ENCODE measurements at regions not wholly inside any gene's neighbourhood (a gene's known extent, or its start where the extent isn't known, plus 50 kb on each side); places are given as distances from the start of the nearest gene placed in this dataset.

DNA sequence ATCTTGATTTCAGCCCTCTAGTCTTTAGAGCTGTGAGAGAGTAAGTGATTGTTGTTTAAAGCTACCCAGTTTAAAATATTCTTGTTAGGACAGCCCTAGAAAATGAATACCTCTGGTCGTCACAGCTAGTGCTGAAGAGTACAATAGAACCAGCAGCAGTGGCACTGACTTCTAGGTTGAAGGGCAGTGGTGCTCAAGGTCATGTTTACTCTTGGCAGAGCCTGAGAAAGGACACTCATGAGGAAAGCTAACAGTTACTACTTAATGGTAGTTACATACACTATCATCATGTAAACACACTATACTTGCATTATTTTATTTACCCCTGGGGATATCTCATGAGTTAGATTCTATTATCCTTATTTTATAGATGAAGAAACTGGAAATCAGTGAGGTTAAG is 323.0 kb downstream of the SH2D4B start:
- no peak for DNase-seq (ENCODE audit: low read depth)

DNA sequence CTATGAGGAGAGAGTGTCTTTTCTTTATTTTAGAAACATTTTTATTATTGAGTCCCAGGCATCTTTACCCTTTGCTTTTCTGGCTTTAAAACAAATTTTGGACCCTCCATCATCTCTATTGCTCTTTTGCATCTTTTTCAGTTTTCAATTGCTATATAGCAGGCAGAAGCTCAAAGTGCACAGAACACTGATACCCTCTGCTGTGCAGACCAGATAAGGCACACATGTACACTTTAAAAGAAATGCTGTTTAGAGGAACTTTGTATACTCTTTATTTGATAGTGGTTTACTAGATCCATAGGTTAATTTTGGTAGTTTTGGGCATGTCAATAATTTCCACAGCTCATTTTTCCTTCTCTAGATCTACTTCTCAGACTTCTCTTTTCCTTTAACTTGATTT is 324.2 kb downstream of the SH2D4B start:
- no peak for DNase-seq (ENCODE audit: low read depth)

DNA sequence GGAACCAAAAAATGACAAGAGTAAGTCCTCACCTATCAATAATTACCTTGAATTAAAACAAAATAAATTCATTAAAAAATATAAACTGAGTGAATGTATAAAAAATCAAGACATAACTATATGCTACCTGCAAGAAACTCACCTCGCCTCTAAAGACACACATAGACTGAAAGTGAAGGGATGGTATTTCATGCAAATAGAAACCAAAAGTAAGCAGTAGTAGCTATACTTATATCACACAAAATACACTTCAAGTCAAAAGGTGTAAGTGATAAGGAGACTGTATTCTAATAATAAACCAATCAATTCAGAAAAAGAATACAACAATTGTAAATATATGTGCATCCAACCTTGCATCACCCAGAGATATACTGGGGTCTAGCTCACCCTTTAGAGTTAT is 332.6 kb downstream of the SH2D4B start:
- no peak for DNase-seq (ENCODE audit: low read depth)

DNA sequence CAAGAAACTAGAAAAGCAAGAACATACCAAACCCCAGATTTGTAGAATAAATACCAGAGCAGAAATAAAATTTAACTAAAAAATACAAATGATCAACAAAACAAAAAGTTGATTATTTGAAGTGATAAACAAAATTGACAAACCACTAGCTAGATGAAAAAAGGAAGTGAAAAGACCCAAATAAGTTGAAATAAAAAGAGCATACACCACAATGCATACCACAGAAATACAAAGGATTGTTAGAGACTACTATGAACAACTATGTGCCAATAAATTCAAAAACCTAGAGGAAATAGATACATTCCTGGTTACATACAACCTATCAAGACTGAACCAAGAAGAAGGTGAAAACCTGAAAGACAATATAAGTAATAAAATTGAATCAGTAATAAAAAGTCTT is 333.4 kb downstream of the SH2D4B start:
- no peak for DNase-seq (ENCODE audit: low read depth)

DNA sequence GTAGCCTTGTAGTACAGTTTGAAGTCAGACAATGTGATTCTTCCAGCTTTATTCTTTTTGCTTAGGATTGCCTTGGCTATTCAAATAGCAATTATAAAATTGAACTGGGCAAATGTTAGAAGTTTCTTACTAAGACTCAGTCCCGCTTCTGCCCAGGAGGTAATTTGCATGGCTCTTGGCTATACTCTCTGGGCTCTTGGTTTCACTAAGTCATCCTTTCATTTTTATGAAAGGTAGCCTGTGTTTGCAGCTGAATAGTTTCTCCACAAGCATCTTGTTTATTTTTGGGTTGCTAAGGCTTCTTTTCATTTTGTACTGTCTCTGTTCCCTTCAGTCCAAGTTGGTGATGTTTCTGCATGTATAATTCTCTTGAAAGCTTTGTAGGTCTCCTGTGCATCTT is 340.6 kb downstream of the SH2D4B start:
- DNase-seq (ENCODE audit: low read depth) = no peak

DNA sequence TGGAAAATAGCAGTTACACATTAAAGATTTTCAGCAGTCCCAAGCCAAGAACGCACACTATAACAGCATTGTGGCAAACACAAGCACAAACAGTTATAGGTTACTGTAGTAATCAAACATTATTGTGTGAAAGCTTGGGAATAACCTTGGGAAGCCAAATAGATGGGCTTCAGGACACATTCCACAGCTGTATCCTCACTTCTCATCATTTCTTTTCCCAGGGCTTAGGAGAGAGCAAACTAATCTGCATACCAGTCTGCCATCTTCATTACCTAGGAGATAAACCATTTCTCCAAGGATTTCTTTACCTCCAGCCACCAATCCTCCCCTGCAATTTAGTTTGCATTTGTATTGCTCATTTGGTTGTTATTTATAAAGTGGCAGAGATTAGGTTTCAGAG is 352.4 kb downstream of the SH2D4B start:
- DNase-seq (ENCODE audit: low read depth) = no peak

DNA sequence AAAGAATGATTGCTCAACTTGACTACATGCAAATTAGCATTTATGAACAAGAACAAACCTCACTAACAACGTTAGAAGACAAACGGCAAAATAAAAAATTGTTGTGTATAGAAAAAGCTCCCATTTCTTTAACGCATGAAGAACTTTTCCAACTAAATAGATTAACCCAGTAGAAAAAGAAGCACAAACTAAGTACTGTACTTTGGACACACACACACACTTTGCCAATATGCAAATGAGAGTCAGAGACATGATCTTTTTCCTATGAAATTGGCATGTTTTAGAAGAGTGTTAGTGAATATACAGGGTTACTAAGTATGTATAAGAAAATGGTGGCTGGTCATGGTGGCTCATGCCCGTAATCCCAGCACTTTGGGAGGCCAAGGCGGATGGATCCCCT is 355.6 kb downstream of the SH2D4B start:
- no peak for DNase-seq (ENCODE audit: low read depth)

DNA sequence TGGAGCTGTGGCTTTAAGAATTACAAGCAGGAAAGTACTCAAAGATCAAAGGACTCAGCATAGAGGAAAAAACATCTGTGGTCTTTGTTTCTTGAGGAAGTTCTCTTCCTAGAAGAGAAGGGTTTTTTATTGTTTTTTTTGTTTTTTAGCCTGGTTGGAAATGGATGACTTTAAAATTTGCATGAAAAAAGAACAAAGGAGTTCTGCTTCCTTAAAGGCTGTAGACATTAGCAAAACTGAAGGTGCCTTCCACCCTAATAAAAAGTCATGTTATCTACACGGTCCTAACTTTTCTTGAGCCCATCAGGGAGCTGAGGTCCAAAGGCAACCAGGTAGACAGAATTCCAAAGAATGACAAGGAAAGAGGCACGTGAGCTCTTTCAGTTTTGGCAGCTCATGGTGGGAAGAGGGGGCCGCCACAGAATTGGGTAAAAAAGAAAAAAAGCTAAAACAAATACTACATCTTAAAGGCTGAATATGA is 356.6 kb downstream of the SH2D4B start:
- no peak for DNase-seq (ENCODE audit: low read depth)

DNA sequence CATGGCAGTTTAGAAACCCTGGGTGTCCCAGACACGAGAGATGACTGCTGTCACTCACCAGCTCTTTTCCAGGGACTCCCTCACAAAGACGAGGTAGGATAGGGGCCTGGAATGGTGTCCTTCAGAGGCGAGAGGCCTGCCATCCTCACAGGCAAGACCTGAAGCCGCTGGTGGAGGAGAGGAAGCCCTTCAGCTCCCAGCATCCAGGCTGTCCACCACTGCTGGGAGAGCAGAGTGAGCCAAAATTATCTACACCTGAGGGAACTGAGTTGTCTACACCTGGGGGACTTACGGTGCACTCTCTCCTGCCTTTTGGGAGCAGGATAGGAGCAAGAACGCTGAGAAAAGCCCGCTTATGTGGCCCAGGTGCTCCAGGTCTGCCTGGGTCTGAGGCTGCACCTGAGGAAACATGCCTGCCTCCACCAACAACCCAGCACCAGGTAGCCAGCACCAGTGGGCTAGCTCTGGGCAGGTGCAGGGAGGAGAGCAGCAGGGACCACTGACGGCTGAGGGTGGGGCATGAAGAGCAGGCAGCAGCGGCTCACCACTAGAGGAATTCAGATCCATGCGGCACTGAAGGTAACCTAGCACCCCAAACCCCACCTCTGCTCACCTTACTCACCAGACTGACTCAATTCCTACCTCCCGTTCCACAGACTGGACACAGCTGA is 357.2 kb downstream of the SH2D4B start:
- no peak for DNase-seq (ENCODE audit: low read depth)

DNA sequence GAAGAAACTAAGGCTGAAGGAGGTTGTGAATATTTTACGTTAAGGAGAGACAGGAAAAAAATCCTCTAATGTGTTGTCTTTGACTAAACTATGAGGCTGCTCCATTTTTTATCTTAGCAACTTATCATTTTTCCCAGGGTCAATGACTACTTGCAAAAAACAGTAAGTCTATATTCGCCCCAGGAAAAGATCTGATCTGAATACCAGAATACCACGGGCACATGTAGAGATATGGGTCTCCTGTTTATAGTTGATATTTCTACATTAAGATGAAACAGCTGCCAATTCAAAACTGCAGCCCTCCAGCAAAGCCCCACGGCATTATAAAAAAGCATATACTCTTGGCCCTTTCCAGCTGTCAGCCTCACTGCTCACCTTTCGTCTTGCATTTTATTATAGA is 358.4 kb downstream of the SH2D4B start:
- no peak for DNase-seq (ENCODE audit: low read depth)

DNA sequence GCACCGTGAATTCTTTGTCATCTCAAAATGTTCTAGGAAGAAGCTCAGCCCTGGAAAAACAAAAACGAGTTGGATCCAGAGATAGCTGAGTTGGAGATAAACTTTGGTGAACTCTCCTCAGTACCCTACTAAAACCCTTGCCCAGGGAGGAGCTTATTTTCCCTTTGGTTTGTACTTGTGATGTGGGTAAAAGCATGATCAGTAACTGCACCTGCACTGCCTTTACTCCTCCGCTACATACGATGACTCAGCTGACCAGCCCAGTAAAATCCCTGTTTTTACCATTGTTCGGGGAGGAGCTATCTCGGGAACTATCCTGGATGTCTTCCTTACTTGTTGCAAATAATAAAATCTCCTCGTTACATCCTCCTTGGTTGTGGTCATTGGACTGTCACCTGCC is 359.3 kb downstream of the SH2D4B start:
- no peak for DNase-seq (ENCODE audit: low read depth)

DNA sequence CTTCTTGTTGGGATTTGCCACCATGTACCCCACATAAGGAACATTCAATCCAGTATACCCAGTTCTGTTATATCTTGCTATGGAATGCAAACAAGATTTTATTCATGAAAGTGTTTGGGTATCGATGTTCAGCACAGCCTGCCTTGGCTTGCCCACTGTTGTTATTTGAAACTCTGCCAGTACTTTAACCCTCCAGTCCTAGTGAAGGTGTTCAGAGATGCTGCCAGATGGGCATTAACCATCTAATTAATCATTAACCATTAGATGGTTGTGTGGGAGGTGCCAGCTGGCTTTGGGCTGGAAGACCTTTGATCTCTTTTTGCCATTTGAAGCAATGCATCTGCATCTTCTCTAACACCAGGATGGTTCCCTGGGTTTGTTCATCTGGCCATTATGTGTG is 363.0 kb downstream of the SH2D4B start:
- DNase-seq (ENCODE audit: low read depth) = no peak

DNA sequence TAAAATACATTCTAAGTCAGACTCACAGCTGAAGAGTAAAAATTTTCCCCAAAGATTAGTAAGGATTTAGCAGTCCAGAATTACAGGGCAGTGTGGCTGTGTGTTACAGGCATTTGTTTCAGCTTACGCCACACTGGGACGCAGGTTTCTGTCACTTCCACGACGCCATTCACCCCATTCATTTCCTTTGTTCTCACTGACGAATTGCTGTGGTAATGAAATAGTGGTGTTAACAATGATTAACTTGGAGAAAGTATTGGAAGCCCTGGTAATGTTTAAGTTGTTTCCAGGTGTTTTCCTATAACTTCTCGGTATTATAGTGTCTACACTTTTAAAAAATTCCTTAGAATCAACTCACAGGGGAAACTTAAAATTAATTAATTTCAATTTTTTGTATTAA is 370.9 kb downstream of the SH2D4B start:
- DNase-seq (ENCODE audit: low read depth) = no peak

DNA sequence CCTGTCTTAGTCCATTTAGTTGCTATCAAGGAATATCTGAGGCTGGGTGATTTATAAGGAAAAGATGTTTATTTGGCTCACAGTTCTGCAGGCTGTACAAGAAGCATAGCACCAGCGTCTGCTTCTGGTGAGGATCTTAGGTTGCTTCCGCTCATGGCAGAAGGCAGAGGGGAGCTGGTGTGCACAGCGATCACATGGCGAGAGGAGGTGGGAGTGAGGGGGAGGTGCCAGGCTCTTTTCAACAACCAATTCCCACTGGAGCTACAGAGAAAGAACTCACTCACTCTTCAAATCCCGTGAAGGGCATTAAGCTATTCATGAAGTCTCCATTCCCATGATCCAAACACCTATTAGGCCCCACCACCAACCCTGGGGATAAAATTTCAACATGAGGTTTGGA is 371.6 kb downstream of the SH2D4B start:
- DNase-seq (ENCODE audit: low read depth) = no peak

DNA sequence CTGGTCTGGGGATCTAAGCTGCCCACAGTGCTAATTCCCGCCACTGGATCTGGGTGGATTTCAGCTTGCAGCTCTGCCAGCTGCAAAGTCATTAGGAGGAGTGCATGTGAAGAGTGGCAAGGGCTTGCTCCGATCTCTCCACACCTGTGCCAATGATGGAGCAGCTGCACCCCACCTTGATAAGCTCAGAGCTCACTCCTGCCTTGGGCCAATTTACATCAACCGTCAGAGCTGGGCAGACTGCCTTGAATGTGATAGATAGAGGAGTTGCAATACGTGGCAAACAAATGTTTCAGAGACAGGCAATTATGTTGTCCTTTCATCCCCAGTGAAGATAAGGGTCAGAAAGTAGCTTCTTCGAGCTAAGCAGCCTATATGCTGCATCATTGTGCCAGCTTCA is 379.9 kb downstream of the SH2D4B start:
- no peak for DNase-seq (ENCODE audit: low read depth)

DNA sequence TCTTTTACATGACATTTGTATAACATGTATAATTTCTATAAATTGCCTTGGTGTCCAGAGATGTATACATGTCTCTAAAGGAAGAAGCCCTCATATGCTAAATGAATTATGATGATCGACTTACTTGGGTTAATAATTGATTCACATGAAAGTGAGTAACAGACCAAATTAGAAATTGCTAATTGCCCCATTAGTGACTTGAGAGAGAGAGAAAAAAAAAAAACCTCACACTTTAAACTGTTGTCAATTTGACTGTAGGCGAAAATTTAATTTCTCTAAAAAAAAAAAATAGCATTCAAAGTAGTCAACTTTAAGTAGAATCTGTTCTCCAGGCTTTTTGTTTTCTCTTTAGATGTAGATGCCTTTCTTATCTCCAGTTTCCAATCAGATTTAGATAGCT is 383.3 kb downstream of the SH2D4B start:
- DNase-seq (ENCODE audit: low read depth) = no peak

DNA sequence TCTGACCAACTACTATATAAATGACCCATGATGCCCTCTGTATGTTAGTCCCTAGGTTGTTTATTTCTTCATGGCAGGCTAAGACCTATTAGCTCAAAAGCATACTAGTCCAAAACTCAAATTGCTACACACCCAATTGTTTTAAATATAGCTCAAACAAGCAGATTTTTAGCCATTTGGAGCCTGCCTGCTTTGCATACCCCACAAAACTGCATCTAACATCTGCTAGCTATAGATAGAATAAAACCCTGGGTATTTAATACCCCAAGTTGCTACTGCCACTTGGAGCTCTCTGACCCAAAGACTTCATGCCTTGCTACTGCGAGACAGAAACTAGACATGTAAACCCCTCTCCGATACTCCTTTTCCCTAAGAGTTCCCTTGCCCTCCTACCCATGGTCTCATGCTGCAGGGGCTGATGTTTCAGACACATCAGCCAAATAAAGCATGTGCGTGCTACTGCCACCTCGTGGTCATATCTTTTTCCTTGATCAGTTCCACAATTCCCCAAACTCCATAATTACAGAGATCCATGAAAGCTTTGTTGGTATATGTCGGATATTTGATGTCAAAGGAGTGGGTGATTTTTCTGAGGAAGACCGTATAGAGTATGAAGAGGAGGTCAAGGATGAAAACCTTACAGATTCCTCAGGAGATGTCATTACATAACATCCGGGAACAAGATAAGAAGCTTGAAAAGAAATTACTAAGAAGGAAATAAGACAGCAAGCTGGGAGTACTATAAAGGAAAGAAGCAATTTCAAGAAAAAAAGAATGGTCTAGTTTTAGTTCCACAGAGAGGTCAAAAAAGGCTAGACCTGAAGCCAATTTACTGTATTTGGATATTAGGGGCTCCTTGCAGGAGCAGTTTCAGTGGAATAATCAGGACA is 386.6 kb downstream of the SH2D4B start:
- DNase-seq (ENCODE audit: low read depth) = peak; percentile 0

DNA sequence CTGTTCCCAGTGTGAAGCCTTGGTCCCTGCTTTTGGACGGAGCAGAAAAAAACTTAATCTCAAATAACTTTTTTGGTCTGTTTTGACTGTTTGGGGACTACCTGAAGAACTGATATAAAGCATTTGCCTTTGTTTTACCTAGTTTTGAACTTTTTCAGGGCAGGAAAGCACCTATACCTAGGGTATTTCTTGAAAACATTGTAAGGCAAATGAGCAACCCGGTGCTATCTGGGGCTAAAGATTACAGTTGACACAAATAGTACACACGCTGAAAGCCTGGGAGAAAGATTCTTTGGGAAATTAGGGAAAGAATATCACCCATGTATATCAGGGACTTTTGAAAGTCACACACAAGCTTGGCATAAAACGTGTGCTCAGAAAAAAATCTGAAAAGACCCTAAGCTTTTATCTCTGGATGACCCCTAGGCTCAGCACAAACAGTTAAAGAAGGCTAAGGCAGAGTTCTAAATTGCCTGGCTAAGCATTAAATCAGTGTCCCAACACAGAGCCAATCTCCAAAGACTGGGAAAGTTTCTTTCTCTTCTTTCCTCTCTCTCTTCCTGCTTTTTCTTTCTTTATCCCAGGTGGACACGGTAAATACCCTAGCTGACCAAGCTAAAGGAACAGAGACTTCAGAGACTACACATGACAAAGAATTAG is 389.8 kb downstream of the SH2D4B start:
- DNase-seq (ENCODE audit: low read depth) = no peak

DNA sequence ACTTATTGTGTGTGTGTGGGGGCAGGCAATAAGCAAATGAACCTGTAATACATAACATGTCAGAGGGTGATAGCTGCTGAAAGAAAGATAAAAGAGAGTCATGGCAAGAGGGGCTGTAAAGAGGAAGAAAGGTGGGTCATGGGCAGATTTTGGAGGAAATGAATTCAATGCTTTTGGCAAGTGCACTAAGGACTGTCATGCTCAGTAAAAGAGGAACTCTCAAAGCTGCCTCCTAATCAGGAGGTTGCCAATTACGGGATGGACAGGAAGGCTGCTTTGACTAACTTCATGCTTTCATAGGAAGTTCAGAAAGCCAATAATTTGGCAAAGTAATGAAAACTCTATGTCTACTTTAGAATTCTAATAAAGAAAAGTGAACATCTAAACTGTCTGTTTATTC is 401.2 kb downstream of the SH2D4B start:
- DNase-seq (ENCODE audit: low read depth) = no peak

DNA sequence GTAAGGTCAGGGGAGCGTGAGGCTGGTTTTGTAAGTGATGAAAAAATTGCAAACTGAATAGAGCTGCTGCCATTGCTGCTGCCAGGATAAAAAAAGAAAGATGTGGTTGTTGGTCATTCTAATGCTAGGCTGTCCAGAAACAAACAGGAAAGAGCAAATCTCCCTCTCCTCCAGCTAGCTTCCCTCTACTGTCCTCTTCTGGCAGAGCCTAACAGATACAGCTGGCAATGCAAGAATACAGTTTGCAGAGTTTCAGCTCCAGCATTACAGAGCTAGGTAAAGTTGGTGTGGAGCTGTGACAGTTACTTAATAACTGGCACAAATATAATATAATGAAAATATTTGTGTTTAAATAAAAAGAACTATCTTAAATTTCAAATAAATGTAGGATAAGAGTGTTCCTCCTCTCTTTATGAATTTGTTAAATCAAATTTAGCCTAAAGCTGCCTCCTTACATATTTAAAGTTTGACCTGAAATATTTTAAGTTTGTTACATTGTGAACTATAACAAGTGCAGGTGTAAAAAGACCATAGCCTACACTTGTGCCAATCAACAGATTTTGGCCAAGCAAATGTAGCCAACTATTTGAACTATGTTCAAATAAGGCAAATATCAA is 407.7 kb downstream of the SH2D4B start:
- DNase-seq (ENCODE audit: low read depth) = no peak

DNA sequence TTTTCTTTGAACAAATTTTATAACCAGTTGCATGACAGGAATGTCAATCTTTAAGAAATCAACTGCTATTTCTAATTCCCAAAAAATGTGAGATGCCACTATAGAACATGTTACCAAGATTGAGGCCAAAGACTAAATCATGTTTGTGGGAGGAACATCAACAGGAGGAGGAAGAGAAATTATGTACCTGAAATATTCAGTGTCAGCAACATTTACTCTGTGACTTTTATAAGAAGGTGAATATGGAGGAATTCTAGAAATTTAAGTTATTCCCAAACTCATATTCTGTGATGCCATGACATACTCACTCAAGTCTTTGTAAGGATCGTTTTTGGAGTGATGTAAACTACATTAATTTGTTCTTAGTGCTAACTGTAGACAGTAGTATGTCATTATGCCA is 408.4 kb downstream of the SH2D4B start:
- no peak for DNase-seq (ENCODE audit: low read depth)

DNA sequence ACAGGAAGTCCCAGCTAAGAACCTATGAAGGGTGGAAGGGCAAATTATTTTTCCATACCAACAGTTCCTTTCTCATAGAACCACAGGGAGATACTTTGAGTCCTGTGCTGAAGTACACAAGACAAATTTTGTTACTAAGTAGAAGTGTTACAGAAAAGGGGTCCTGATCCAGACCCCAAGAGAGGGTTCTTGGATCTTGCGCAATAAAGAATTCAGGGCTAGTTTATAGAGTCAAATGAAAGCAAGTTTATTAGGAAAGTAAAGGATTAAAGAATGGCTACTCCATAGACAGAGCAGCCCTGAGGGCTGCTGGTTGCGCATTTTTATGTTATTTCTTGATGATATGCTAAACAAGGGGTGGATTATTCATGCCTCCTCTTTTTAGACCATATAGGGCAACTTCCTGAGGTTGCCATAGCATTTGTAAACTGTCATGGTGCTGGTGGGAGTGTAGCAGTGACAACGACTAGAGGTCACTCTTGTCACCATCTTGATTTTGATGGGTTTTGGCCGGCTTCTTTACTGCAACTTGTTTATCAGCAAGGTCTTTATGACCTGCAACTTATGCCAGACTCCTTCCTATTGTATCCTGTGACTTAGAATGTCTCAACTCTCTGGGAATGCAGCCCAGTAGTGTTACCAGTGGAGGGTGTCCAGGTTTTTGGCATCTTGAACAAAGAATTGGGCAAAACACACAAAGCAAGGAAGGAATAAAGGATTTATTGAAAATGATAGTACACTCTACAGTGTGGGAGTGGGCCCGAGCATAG is 409.4 kb downstream of the SH2D4B start:
- no peak for DNase-seq (ENCODE audit: low read depth)
